NB4 (cell line): ENCODE measurements at regions not wholly inside any gene's neighbourhood (a gene's known extent, or its start where the extent isn't known, plus 50 kb on each side); places are given as distances from the start of the nearest gene placed in this dataset.

Experiments
- DNase-seq: peaks from one replicate; pipeline ENCODE4 v3.0.0; 2010; ENCODE audit warnings: low read depth
- H3K4me3 ChIP-seq: one replicate; pipeline ENCODE4 v1.5.1; 2011; ENCODE audit warnings: mild to moderate bottlenecking, low read depth, low read length, moderate library complexity
- MAX ChIP-seq: IDR thresholded peaks from 2 replicates; pipeline ENCODE4 v1.6.1; 2011; ENCODE audit warnings: low read depth, low read length
- MYC ChIP-seq: IDR thresholded peaks from 2 replicates; pipeline ENCODE4 v1.6.1; 2011; ENCODE audit warnings: low read depth, low read length
- POLR2A ChIP-seq: IDR thresholded peaks from 2 replicates; pipeline ENCODE4 v1.6.1; 2011; ENCODE audit warnings: mild to moderate bottlenecking; ENCODE audit not compliant: insufficient read length; ENCODE audit errors: extremely low read depth
- TF ChIP-seq, protein P1 (sequence below): IDR thresholded peaks from one replicate; pipeline ENCODE4 v1.5.1; 2012; ENCODE audit warnings: low read depth, low read length

- H3K4me3 ChIP-seq: no peak overlapping the region
- TF ChIP-seq, protein P1, sequence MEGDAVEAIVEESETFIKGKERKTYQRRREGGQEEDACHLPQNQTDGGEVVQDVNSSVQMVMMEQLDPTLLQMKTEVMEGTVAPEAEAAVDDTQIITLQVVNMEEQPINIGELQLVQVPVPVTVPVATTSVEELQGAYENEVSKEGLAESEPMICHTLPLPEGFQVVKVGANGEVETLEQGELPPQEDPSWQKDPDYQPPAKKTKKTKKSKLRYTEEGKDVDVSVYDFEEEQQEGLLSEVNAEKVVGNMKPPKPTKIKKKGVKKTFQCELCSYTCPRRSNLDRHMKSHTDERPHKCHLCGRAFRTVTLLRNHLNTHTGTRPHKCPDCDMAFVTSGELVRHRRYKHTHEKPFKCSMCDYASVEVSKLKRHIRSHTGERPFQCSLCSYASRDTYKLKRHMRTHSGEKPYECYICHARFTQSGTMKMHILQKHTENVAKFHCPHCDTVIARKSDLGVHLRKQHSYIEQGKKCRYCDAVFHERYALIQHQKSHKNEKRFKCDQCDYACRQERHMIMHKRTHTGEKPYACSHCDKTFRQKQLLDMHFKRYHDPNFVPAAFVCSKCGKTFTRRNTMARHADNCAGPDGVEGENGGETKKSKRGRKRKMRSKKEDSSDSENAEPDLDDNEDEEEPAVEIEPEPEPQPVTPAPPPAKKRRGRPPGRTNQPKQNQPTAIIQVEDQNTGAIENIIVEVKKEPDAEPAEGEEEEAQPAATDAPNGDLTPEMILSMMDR: no peak
- TF ChIP-seq MAX: no peak
- TF ChIP-seq MYC: no peak
- no peak for TF ChIP-seq POLR2A
- DNase-seq: no peak
These were observed 101.0 kb downstream of the CD200R1L start for GRCh38 chr3:112745567-112746248.

- H3K4me3 ChIP-seq: no peak overlapping the region
- TF ChIP-seq POLR2A (no peak), MYC (no peak), MAX (no peak)
- TF ChIP-seq, protein P1: no peak
- DNase-seq: no peak
These were observed 101.7 kb downstream of the CD200R1L start for GRCh38 chr3:112744825-112745566.

DNA sequence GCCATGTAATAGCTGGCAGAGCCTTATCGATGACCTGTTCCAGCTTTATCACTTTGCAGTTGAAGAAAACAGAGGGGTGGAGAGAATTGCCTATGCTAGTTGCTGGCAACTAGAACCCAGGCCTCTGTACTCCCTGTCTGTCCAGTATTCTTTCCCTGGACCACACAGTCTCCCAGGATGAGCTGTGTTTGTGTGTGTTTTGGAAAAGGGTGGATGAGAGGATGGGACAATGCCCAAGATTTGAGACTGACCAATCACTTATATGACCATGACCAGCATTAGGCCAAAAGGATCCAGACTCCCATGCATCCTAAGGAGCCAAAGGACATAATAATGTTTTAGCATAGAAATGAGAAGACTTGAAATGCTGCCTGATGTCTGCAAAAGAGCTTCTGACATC lies 102.6 kb downstream of the CD200R1L start:
- DNase-seq: no peak
- H3K4me3 ChIP-seq: no peak overlapping the region
- TF ChIP-seq MAX (no peak), MYC (no peak), POLR2A (no peak)
- TF ChIP-seq, protein P1: no peak

- H3K4me3 ChIP-seq: no peak overlapping the region
- TF ChIP-seq, protein P1: no peak
- no peak for TF ChIP-seq MYC
- TF ChIP-seq POLR2A: no peak
- no peak for TF ChIP-seq MAX
- no peak for DNase-seq
These were observed 102.0 kb upstream of the CCDC80 start for GRCh38 chr3:112742934-112743333.

DNA sequence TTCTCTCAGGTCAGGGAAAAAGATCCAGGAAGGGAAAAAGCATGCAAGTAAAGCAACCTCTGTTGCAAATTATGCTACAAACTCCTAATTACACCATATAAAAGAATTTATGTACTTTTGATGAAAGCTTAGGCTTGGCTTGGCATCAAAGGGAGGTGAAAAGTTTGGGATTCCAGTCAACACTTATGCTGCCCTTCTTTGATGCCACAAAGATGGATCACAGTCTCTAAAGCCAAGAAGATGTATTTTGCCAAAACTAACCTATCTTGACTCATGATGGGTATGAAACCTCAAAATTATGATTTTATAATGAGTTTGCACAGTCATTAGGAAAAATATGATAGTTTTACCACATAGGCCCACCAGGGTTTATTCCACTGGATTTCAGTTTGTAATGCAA lies 101.0 kb upstream of the CCDC80 start:
- H3K4me3 ChIP-seq: no peak overlapping the region
- TF ChIP-seq MAX: no peak
- TF ChIP-seq, protein P1: no peak
- no peak for DNase-seq
